Keratinocyte (primary cell): ENCODE measurements at regions not wholly inside any gene's neighbourhood (a gene's known extent, or its start where the extent isn't known, plus 50 kb on each side); places are given as distances from the start of the nearest gene placed in this dataset.

Experiments
- DNase-seq: peaks from one replicate; pipeline ENCODE4 v3.0.0-alpha.2; 2011; ENCODE audit warnings: low read depth, missing footprints, low spot score
- FAIRE-seq: peaks from 2 replicates; lab custom pipeline; 2011; peaks lifted over from hg19 to GRCh38; lab: Jason Lieb, UNC
- H2AFZ ChIP-seq: 2 replicates; pipeline ENCODE4 v1.6.0; 2012; ENCODE audit warnings: low read length, control low read depth, inconsistent platforms; ENCODE audit not compliant: control insufficient read depth
- H3K27ac ChIP-seq: 2 replicates; pipeline ENCODE4 v1.5.1; 2011; ENCODE audit warnings: low read length; ENCODE audit not compliant: control insufficient read depth, insufficient read depth
- H3K27me3 ChIP-seq: 3 replicates; pipeline ENCODE4 v1.6.0; 2011; ENCODE audit warnings: low read length; ENCODE audit not compliant: control insufficient read depth, insufficient read depth; ENCODE audit errors: extremely low read depth
- H3K36me3 ChIP-seq, 2 experiments: 2 replicates in 1 of 2; 3 replicates in 1 of 2; pipeline ENCODE4 v1.5.1; 2011; ENCODE audit warnings: low read length in 2 of 2, mild to moderate bottlenecking in 1 of 2; ENCODE audit not compliant: control insufficient read depth in 2 of 2, insufficient read depth in 2 of 2; ENCODE audit errors: extremely low read depth in 1 of 2
- H3K4me1 ChIP-seq: 3 replicates; pipeline ENCODE4 v1.5.1; 2011; ENCODE audit warnings: low read length; ENCODE audit not compliant: control insufficient read depth, insufficient read depth; ENCODE audit errors: extremely low read depth
- H3K4me2 ChIP-seq: 3 replicates; pipeline ENCODE4 v1.6.0; 2011; ENCODE audit warnings: low read depth, low read length; ENCODE audit not compliant: control insufficient read depth, insufficient read depth; ENCODE audit errors: extremely low read depth
- H3K4me3 ChIP-seq, 3 experiments: fragments of 200-600 bp in 1 of 3; sonication (generic) in 1 of 3; 2 replicates in 2 of 3; 3 replicates in 1 of 3; pipeline ENCODE4 v1.5.1; 2011 to 2016; ENCODE audit warnings: low read length in 3 of 3, mild to moderate bottlenecking in 3 of 3, control low read depth in 2 of 3, inconsistent platforms in 1 of 3, low read depth in 1 of 3, mixed read lengths in 1 of 3, mixed run types in 1 of 3, moderate library complexity in 1 of 3; ENCODE audit not compliant: control insufficient read depth in 2 of 3, insufficient read depth in 2 of 3; ENCODE audit errors: extremely low read depth in 1 of 3
- H3K79me2 ChIP-seq: 2 replicates; pipeline ENCODE4 v1.6.0; 2012; ENCODE audit warnings: low read length; ENCODE audit not compliant: control insufficient read depth, insufficient read depth
- H3K9ac ChIP-seq: 3 replicates; pipeline ENCODE4 v1.6.0; 2011; ENCODE audit warnings: low read length; ENCODE audit not compliant: control insufficient read depth, insufficient read depth; ENCODE audit errors: extremely low read depth
- H3K9me1 ChIP-seq: 3 replicates; pipeline ENCODE4 v1.6.0; 2011; ENCODE audit warnings: low read length; ENCODE audit not compliant: control insufficient read depth, insufficient read depth; ENCODE audit errors: extremely low read depth
- H3K9me3 ChIP-seq: 2 replicates; pipeline ENCODE4 v1.5.1; 2012; ENCODE audit warnings: low read depth, low read length; ENCODE audit not compliant: control insufficient read depth
- H4K20me1 ChIP-seq: 3 replicates; pipeline ENCODE4 v1.6.0; 2011; ENCODE audit warnings: low read length; ENCODE audit not compliant: control insufficient read depth, insufficient read depth; ENCODE audit errors: extremely low read depth
- CTCF ChIP-seq, 3 experiments: IDR thresholded peaks in 1 of 3; conservative IDR thresholded peaks in 1 of 3; optimal IDR thresholded peaks in 1 of 3; 2 replicates in 2 of 3; 3 replicates in 1 of 3; pipeline versions ENCODE3 to v1.5.1; 2011; ENCODE audit warnings: low read length in 3 of 3, mild to moderate bottlenecking in 3 of 3, moderate library complexity in 2 of 3, control low read depth in 1 of 3, inconsistent platforms in 1 of 3; ENCODE audit not compliant: insufficient read depth in 2 of 3; ENCODE audit errors: extremely low read depth in 1 of 3
- EZH2 ChIP-seq: IDR thresholded peaks from one replicate; pipeline ENCODE4 v1.6.1; 2012; ENCODE audit warnings: inconsistent platforms, mild to moderate bottlenecking, low read length, moderate library complexity
- dilution Hi-C: fragments of 300-500 bp; cut with MboI; formaldehyde crosslinking; loops from one replicate; pipeline ENCODE4 v1.7.0; 2020; ENCODE audit warnings: low sequenced_read_pairs; ENCODE audit not compliant: extremely low pct_ligation_motif_present

DNA sequence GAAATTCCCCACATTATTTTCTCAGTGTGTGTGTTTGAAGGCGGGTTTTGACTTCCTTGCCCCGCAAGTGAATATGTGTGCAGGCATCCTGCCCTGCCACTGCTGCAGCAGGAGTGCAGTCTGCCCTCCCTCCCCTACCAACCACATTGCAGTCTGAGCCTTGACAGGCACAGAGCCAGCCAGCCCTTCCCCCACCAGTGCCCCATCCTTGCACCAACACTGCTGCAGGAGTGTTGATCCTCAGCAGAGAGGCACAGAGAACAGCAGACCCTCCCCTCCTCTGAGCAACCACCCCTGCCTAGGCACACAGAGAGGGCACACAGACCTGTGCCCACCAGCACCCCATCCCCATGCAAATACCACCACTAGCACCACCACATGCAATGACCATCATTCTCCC is 683.0 kb upstream of the PKDCC start:
- dilution Hi-C loops = no loop called here
- Histone ChIP-seq H3K4me1 (no peaks in the 10 kb centered on the region), H2AFZ (no peak overlapping the region), H3K4me2 (no peak overlapping the region), H3K79me2 (no peaks in the 10 kb centered on the region), H3K9me3 (no peaks in the 10 kb centered on the region), H3K9me1 (no peaks in the 10 kb centered on the region), H4K20me1 (no peaks in the 10 kb centered on the region), H3K27ac (no peak overlapping the region), H3K27me3 (no peaks in the 10 kb centered on the region), H3K36me3 (no peaks in the 10 kb centered on the region), H3K4me3 (no peak overlapping the region), H3K9ac (no peak overlapping the region)
- DNase-seq (no peak), FAIRE-seq (no peak)
- TF ChIP-seq CTCF (optimal IDR thresholded peaks at IDR 0.05 in 1 of 3, IDR thresholded peaks at IDR 0.05 in 1 of 3, conservative IDR thresholded peaks at IDR 0.05 in 1 of 3; ENCODE audit: extremely low read depth in 1 of 3, insufficient read depth in 2 of 3, low read length in 3 of 3) (no peak), EZH2 (no peak)

GRCh38 chr2:41375901-41376300 is 671.9 kb upstream of the PKDCC start:
- H3K4me1 ChIP-seq = no peaks in the 10 kb centered on the region
- FAIRE-seq (no peak), DNase-seq (no peak)
- H3K79me2 ChIP-seq = no peaks in the 10 kb centered on the region
- H3K4me3 ChIP-seq = no peak overlapping the region
- H3K9me1 ChIP-seq = no peaks in the 10 kb centered on the region
- H3K9me3 ChIP-seq = no peaks in the 10 kb centered on the region
- H3K27me3 ChIP-seq = no peaks in the 10 kb centered on the region
- no peaks in the 10 kb centered on the region for H3K36me3 ChIP-seq
- no peak overlapping the region for H3K9ac ChIP-seq
- TF ChIP-seq CTCF (optimal IDR thresholded peaks at IDR 0.05 in 1 of 3, IDR thresholded peaks at IDR 0.05 in 1 of 3, conservative IDR thresholded peaks at IDR 0.05 in 1 of 3; ENCODE audit: extremely low read depth in 1 of 3, insufficient read depth in 2 of 3, low read length in 3 of 3) (no peak), EZH2 (no peak)
- dilution Hi-C loops = no loop called here
- no peaks in the 10 kb centered on the region for H4K20me1 ChIP-seq
- H3K27ac ChIP-seq = no peak overlapping the region
- H3K4me2 ChIP-seq = no peak overlapping the region
- no peak overlapping the region for H2AFZ ChIP-seq
